Fibroblast of lung (primary cell): ENCODE measurements at regions not wholly inside any gene's neighbourhood (a gene's known extent, or its start where the extent isn't known, plus 50 kb on each side); places are given as distances from the start of the nearest gene placed in this dataset.

Source experiments
- CTCF ChIP-seq, 2 donors: IDR thresholded peaks in 1 of 2; conservative IDR thresholded peaks in 1 of 2; 1 replicate in 1 of 2; 2 replicates in 1 of 2; pipeline ENCODE4 v1.5.1; 2011 to 2012; ENCODE audit warnings: low read length in 2 of 2, control low read depth in 1 of 2, inconsistent platforms in 1 of 2, low read depth in 1 of 2, mild to moderate bottlenecking in 1 of 2
- EZH2 ChIP-seq: IDR thresholded peaks from 2 replicates; pipeline ENCODE4 v1.5.1; 2012; ENCODE audit warnings: low read length, control low read depth, mild to moderate bottlenecking; ENCODE audit errors: missing control alignments

GRCh38 chr6:44776344-44776743, 388.8 kb downstream of the CDC5L start:
- no peak for TF ChIP-seq CTCF (conservative IDR thresholded peaks at IDR 0.05 in 1 of 2, IDR thresholded peaks at IDR 0.05 in 1 of 2; ENCODE audit: low read depth in 1 of 2, low read length in 2 of 2)
- TF ChIP-seq EZH2, result no peak
